ENCODE measurements at regions not wholly inside any gene's neighbourhood (a gene's known extent, or its start where the extent isn't known, plus 50 kb on each side); places are given as distances from the start of the nearest gene placed in this dataset.

- DNase-seq (ENCODE audit: insufficient read length, low spot score) (no peak), FAIRE-seq (no peak)
Measured at GRCh38 chr6:68400396-68400795, 234.7 kb upstream of the ADGRB3 start.

- FAIRE-seq (no peak), DNase-seq (ENCODE audit: insufficient read length, low spot score) (no peak)
Measured at GRCh38 chr6:68391953-68392352, 243.1 kb upstream of the ADGRB3 start.

DNA sequence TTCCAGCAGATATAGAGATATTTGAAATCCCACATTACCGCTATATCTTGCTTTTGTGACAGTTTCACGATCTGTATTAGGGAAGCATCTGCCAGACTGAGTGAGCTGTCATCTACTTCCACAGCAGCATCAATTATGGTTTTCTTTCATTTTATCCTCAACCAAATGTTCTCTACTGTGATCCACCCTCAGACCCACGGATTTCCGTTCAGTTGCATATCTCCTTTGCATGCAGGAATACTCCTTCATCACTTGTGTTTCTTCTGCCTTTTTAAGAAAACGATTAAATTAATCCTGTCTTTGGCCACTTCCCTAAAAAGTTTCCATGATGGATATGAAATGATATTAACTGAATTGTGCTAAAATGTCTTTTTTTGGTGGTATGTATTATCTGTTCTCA is 262.1 kb upstream of the ADGRB3 start:
- no peak for FAIRE-seq
- no peak for DNase-seq (ENCODE audit: insufficient read length, low spot score)

GRCh38 chr6:68368845-68369244 is 266.2 kb upstream of the ADGRB3 start:
- DNase-seq (ENCODE audit: insufficient read length, low spot score) (no peak), FAIRE-seq (no peak)

GRCh38 chr6:68364271-68364805 is 270.7 kb upstream of the ADGRB3 start:
- DNase-seq (ENCODE audit: insufficient read length, low spot score) (no peak), FAIRE-seq (no peak)

- FAIRE-seq (no peak), DNase-seq (ENCODE audit: insufficient read length, low spot score) (peak; percentile 17)
Measured at GRCh38 chr6:68343901-68344300, 291.2 kb upstream of the ADGRB3 start.

DNA sequence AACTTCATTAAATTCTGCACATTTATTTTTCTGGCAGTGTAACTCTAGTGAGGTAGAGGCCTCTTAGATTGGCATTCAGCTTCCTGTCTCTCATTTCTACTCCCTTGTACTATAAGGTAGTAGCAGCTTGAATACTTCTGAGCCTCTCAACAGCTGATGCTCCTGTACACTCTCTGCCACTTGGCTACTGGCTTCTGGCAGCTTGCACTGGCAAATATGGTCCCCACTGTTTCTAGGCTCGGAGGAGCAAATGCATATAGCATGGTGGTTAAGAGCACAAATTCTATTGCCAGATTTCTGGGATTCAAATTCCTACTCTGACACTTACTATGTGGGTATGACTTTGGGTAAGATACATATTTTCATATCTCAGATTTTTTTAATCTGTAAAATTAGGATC is 292.8 kb upstream of the ADGRB3 start:
- FAIRE-seq: no peak
- no peak for DNase-seq (ENCODE audit: insufficient read length, low spot score)

- DNase-seq (ENCODE audit: insufficient read length, low spot score) (no peak), FAIRE-seq (no peak)
Measured at GRCh38 chr6:68339488-68340131, 295.5 kb upstream of the ADGRB3 start.

- FAIRE-seq (no peak), DNase-seq (ENCODE audit: insufficient read length, low spot score) (no peak)
Measured at GRCh38 chr6:68333442-68333841, 301.6 kb upstream of the ADGRB3 start.

- DNase-seq (ENCODE audit: insufficient read length, low spot score) (no peak), FAIRE-seq (no peak)
Measured at GRCh38 chr6:68328156-68328555, 306.9 kb upstream of the ADGRB3 start.

DNA sequence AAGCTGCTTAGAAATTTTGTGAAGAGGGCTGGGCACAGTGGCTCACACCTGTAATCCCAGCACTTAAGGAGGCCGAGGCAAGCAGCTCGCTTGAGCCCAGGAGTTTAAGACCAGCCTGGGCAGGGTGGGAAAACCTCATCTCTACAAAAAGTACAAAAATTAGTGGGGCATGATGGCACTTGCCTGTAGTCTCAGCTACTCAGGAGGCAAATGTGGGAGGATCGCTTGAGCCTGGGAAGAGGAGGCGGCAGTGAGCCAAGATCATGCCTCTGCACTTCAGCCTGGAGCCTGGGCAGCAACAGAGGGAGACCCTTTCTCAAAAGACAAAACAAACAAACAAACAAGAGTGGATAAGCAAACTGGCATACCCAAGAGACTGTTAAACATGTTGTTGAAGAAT is 308.3 kb upstream of the ADGRB3 start:
- FAIRE-seq: no peak
- DNase-seq (ENCODE audit: insufficient read length, low spot score): no peak

GRCh38 chr6:68317366-68317765 is 317.7 kb upstream of the ADGRB3 start:
- FAIRE-seq (no peak), DNase-seq (ENCODE audit: insufficient read length, low spot score) (no peak)

- FAIRE-seq: no peak
- DNase-seq (ENCODE audit: insufficient read length, low spot score): no peak
Measured at GRCh38 chr6:68313911-68314310, 321.2 kb upstream of the ADGRB3 start.

- DNase-seq (ENCODE audit: insufficient read length, low spot score): no peak
- no peak for FAIRE-seq
Measured at GRCh38 chr6:68307301-68307700, 327.8 kb upstream of the ADGRB3 start.

- DNase-seq (ENCODE audit: insufficient read length, low spot score) (no peak), FAIRE-seq (no peak)
Measured at GRCh38 chr6:68296126-68296525, 339.0 kb upstream of the ADGRB3 start.

- no peak for FAIRE-seq
- DNase-seq (ENCODE audit: insufficient read length, low spot score): no peak
Measured at GRCh38 chr6:68282646-68283045, 352.4 kb upstream of the ADGRB3 start.

- no peak for FAIRE-seq
- DNase-seq (ENCODE audit: insufficient read length, low spot score): no peak
Measured at GRCh38 chr6:68279793-68280557, 355.1 kb upstream of the ADGRB3 start.

GRCh38 chr6:68273297-68273696 is 361.8 kb upstream of the ADGRB3 start:
- no peak for FAIRE-seq

DNA sequence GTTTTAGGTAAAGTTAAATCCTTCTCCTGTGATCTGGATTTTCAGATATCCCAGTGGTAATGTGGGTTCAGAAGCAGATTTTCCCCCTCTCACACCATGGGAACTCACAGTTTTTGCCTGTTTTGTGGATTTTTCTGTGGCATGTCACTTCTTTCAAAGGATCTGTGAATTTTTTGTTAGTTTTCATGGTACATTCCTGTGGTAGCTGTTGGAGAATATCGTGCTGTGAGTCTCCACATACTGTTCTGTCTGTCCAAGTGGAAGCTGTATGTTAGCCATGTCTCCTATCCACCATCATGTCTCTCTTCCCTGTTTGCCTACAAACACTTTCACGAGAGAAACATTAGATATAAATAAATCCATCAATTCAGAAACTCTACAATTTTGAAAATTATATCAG is 378.7 kb upstream of the ADGRB3 start:
- DNase-seq (ENCODE audit: insufficient read length, low spot score): no peak
- no peak for FAIRE-seq

More at GRCh38 chr6:68273297-68273696, 361.8 kb upstream of the ADGRB3 start:
- DNase-seq (ENCODE audit: insufficient read length, low spot score): no peak

DNA sequence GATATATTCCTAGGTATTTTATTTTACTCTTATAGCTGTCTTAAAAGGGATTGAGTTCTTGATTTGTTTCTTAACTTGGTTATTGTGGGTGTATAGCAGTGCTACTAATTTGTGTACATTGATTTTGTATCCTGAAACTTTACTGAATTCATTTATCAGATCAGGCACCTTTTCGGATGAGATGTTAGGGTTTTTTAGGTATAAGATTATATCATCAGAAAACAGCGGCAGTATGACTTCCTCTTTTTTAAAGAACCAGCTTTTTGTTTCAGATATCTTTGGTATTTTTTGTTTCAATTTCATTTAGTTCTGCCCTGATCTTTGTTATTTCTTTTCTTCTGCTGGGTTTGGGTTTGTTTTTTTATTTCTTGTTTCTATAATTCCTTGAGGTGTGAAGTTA is 382.4 kb upstream of the ADGRB3 start:
- no peak for FAIRE-seq
- no peak for DNase-seq (ENCODE audit: insufficient read length, low spot score)

GRCh38 chr6:68247782-68248181 is 387.3 kb upstream of the ADGRB3 start:
- no peak for FAIRE-seq

GRCh38 chr6:68240726-68241125 is 394.4 kb upstream of the ADGRB3 start:
- no peak for FAIRE-seq
- no peak for DNase-seq (ENCODE audit: insufficient read length, low spot score)

More at GRCh38 chr6:68247782-68248181, 387.3 kb upstream of the ADGRB3 start:
- no peak for DNase-seq (ENCODE audit: insufficient read length, low spot score)
